Keratinocyte (primary cell): ENCODE measurements at regions not wholly inside any gene's neighbourhood (a gene's known extent, or its start where the extent isn't known, plus 50 kb on each side); places are given as distances from the start of the nearest gene placed in this dataset.

Source experiments
- DNase-seq: peaks from one replicate; pipeline ENCODE4 v3.0.0-alpha.2; 2011; ENCODE audit warnings: low read depth, missing footprints, low spot score
- FAIRE-seq: peaks from 2 replicates; lab custom pipeline; 2011; peaks lifted over from hg19 to GRCh38; lab: Jason Lieb, UNC
- H2AFZ ChIP-seq: 2 replicates; pipeline ENCODE4 v1.6.0; 2012; ENCODE audit warnings: low read length, control low read depth, inconsistent platforms; ENCODE audit not compliant: control insufficient read depth
- H3K27ac ChIP-seq: 2 replicates; pipeline ENCODE4 v1.5.1; 2011; ENCODE audit warnings: low read length; ENCODE audit not compliant: control insufficient read depth, insufficient read depth
- H3K27me3 ChIP-seq: 3 replicates; pipeline ENCODE4 v1.6.0; 2011; ENCODE audit warnings: low read length; ENCODE audit not compliant: control insufficient read depth, insufficient read depth; ENCODE audit errors: extremely low read depth
- H3K36me3 ChIP-seq, 2 experiments: 2 replicates in 1 of 2; 3 replicates in 1 of 2; pipeline ENCODE4 v1.5.1; 2011; ENCODE audit warnings: low read length in 2 of 2, mild to moderate bottlenecking in 1 of 2; ENCODE audit not compliant: control insufficient read depth in 2 of 2, insufficient read depth in 2 of 2; ENCODE audit errors: extremely low read depth in 1 of 2
- H3K4me1 ChIP-seq: 3 replicates; pipeline ENCODE4 v1.5.1; 2011; ENCODE audit warnings: low read length; ENCODE audit not compliant: control insufficient read depth, insufficient read depth; ENCODE audit errors: extremely low read depth
- H3K4me2 ChIP-seq: 3 replicates; pipeline ENCODE4 v1.6.0; 2011; ENCODE audit warnings: low read depth, low read length; ENCODE audit not compliant: control insufficient read depth, insufficient read depth; ENCODE audit errors: extremely low read depth
- H3K4me3 ChIP-seq, 3 experiments: fragments of 200-600 bp in 1 of 3; sonication (generic) in 1 of 3; 2 replicates in 2 of 3; 3 replicates in 1 of 3; pipeline ENCODE4 v1.5.1; 2011 to 2016; ENCODE audit warnings: low read length in 3 of 3, mild to moderate bottlenecking in 3 of 3, control low read depth in 2 of 3, inconsistent platforms in 1 of 3, low read depth in 1 of 3, mixed read lengths in 1 of 3, mixed run types in 1 of 3, moderate library complexity in 1 of 3; ENCODE audit not compliant: control insufficient read depth in 2 of 3, insufficient read depth in 2 of 3; ENCODE audit errors: extremely low read depth in 1 of 3
- H3K79me2 ChIP-seq: 2 replicates; pipeline ENCODE4 v1.6.0; 2012; ENCODE audit warnings: low read length; ENCODE audit not compliant: control insufficient read depth, insufficient read depth
- H3K9ac ChIP-seq: 3 replicates; pipeline ENCODE4 v1.6.0; 2011; ENCODE audit warnings: low read length; ENCODE audit not compliant: control insufficient read depth, insufficient read depth; ENCODE audit errors: extremely low read depth
- H3K9me1 ChIP-seq: 3 replicates; pipeline ENCODE4 v1.6.0; 2011; ENCODE audit warnings: low read length; ENCODE audit not compliant: control insufficient read depth, insufficient read depth; ENCODE audit errors: extremely low read depth
- H3K9me3 ChIP-seq: 2 replicates; pipeline ENCODE4 v1.5.1; 2012; ENCODE audit warnings: low read depth, low read length; ENCODE audit not compliant: control insufficient read depth
- H4K20me1 ChIP-seq: 3 replicates; pipeline ENCODE4 v1.6.0; 2011; ENCODE audit warnings: low read length; ENCODE audit not compliant: control insufficient read depth, insufficient read depth; ENCODE audit errors: extremely low read depth
- EZH2 ChIP-seq: IDR thresholded peaks from one replicate; pipeline ENCODE4 v1.6.1; 2012; ENCODE audit warnings: inconsistent platforms, mild to moderate bottlenecking, low read length, moderate library complexity
- dilution Hi-C: fragments of 300-500 bp; cut with MboI; formaldehyde crosslinking; loops from one replicate; pipeline ENCODE4 v1.7.0; 2020; ENCODE audit warnings: low sequenced_read_pairs; ENCODE audit not compliant: extremely low pct_ligation_motif_present
- TF ChIP-seq, protein P1 (sequence below), 3 experiments: IDR thresholded peaks in 1 of 3; conservative IDR thresholded peaks in 1 of 3; optimal IDR thresholded peaks in 1 of 3; 2 replicates in 2 of 3; 3 replicates in 1 of 3; pipeline versions ENCODE3 to v1.5.1; 2011; ENCODE audit warnings: low read length in 3 of 3, mild to moderate bottlenecking in 3 of 3, moderate library complexity in 2 of 3, control low read depth in 1 of 3, inconsistent platforms in 1 of 3; ENCODE audit not compliant: insufficient read depth in 2 of 3; ENCODE audit errors: extremely low read depth in 1 of 3

DNA sequence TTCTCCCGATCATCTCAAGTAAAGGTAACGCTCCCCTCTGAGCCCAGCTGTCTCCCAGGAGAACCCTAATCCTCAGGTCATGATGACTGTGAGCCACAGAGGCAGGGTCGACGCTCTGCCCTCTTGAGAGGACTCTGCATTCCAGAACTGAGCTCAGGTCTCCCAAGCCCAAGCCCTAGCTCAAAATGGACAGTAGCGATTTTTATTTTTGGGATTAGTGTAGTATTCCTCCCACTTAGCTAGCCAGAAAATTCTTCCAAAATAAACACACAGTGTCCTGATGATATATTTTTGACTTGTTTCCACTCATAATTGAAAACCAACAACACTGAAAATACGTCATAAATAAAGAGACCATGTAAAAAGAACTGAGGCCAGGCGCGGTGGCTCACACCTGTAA is 462.0 kb upstream of the MGMT start:
- no peak for FAIRE-seq

DNA sequence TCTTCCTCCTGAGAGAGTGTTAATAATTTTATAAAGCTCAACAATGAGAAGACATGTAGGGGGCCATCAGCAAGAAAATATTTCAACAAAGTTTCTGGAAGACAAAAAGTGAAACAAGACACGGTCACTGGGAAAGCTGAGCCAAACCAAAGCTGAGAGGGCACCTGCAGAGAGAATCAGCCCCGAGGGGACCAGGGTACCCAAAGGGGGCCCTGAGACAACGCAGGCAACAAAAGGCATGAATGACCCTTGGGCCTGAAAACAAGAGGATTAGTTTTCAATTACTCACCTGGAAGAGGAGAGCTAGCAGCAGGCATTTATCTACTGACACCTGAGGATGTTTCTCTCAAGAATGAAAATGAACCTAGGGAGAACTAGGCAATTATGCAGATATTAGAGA is 461.2 kb upstream of the MGMT start:
- H3K9me1 ChIP-seq: no peaks in the 10 kb centered on the region
- no peak overlapping the region for H2AFZ ChIP-seq
- FAIRE-seq: no peak
- no peaks in the 10 kb centered on the region for H4K20me1 ChIP-seq
- no peaks in the 10 kb centered on the region for H3K36me3 ChIP-seq
- no peak overlapping the region for H3K4me2 ChIP-seq
- peaks cover 6% of the 10 kb centered on the region for H3K9me3 ChIP-seq
- no peak overlapping the region for H3K9ac ChIP-seq
- DNase-seq: no peak
- TF ChIP-seq, protein P1, sequence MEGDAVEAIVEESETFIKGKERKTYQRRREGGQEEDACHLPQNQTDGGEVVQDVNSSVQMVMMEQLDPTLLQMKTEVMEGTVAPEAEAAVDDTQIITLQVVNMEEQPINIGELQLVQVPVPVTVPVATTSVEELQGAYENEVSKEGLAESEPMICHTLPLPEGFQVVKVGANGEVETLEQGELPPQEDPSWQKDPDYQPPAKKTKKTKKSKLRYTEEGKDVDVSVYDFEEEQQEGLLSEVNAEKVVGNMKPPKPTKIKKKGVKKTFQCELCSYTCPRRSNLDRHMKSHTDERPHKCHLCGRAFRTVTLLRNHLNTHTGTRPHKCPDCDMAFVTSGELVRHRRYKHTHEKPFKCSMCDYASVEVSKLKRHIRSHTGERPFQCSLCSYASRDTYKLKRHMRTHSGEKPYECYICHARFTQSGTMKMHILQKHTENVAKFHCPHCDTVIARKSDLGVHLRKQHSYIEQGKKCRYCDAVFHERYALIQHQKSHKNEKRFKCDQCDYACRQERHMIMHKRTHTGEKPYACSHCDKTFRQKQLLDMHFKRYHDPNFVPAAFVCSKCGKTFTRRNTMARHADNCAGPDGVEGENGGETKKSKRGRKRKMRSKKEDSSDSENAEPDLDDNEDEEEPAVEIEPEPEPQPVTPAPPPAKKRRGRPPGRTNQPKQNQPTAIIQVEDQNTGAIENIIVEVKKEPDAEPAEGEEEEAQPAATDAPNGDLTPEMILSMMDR (optimal IDR thresholded peaks at IDR 0.05 in 1 of 3, IDR thresholded peaks at IDR 0.05 in 1 of 3, conservative IDR thresholded peaks at IDR 0.05 in 1 of 3; ENCODE audit: extremely low read depth in 1 of 3, insufficient read depth in 2 of 3, low read length in 3 of 3): no peak
- no peak for TF ChIP-seq EZH2
- no peak overlapping the region for H3K4me3 ChIP-seq
- H3K79me2 ChIP-seq: no peaks in the 10 kb centered on the region
- H3K27ac ChIP-seq: no peak overlapping the region
- H3K4me1 ChIP-seq: no peaks in the 10 kb centered on the region
- dilution Hi-C loops: no loop called here
- H3K27me3 ChIP-seq: no peaks in the 10 kb centered on the region

More for the DNA sequence above, 462.0 kb upstream of the MGMT start:
- Histone ChIP-seq H3K36me3 (no peaks in the 10 kb centered on the region), H3K4me1 (no peaks in the 10 kb centered on the region), H3K27ac (no peak overlapping the region), H3K79me2 (no peaks in the 10 kb centered on the region), H3K4me2 (no peak overlapping the region), H3K9ac (no peak overlapping the region), H3K4me3 (no peak overlapping the region), H4K20me1 (no peaks in the 10 kb centered on the region), H3K9me3 (peaks cover 6% of the 10 kb centered on the region), H3K27me3 (no peaks in the 10 kb centered on the region), H3K9me1 (no peaks in the 10 kb centered on the region), H2AFZ (no peak overlapping the region)
- no peak for DNase-seq
- dilution Hi-C loops: no loop called here
- TF ChIP-seq, protein P1 (optimal IDR thresholded peaks at IDR 0.05 in 1 of 3, IDR thresholded peaks at IDR 0.05 in 1 of 3, conservative IDR thresholded peaks at IDR 0.05 in 1 of 3; ENCODE audit: extremely low read depth in 1 of 3, insufficient read depth in 2 of 3, low read length in 3 of 3): no peak
- no peak for TF ChIP-seq EZH2
